Hippocampal formation (tissue), 2 donors: ENCODE measurements at regions not wholly inside any gene's neighbourhood (a gene's known extent, or its start where the extent isn't known, plus 50 kb on each side); places are given as distances from the start of the nearest gene placed in this dataset.
"Not testable (repeated sequence)": the region's sequence is repeated elsewhere in the genome, so short reads cannot be mapped to it uniquely, and the experiment has no call there.

Experiments
- DNase-seq, 2 donors: peaks; one replicate each; lab custom pipeline; 2025; lab: John Stamatoyannopoulos, UW

DNA sequence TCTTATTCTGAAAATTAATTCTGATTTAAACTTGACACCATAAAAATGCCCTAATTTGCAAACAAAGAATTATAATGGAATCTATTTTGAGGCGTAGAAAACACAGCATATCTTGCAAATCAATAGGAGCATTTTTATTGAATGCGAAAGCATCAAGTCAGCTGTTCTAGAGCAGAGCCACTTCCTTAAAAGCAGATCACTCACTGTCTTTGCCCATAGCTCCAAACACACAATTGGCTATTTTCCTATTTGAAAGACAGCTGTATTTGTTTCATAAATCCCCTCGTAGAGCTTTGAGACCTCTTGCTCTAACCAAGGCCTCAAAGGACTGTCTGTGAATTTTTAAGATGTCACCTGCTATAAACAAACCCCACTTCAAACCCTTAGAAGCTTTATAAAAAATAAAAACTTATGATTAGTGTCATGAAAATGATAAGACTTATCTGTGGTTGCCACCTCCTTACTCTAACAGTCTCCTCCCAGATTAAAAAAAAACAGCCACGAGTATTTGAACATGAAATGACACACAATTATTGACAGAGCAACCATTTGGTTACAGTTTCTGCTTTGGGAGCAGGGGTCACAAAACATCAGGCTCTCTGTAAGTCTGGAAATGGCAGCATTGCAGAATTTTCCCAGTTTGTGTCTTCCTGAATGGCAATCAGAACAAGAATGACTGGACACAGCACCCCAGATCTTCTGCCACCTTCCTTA lies 75.6 kb upstream of the RASEF start:
- DNase-seq: no peak

DNA sequence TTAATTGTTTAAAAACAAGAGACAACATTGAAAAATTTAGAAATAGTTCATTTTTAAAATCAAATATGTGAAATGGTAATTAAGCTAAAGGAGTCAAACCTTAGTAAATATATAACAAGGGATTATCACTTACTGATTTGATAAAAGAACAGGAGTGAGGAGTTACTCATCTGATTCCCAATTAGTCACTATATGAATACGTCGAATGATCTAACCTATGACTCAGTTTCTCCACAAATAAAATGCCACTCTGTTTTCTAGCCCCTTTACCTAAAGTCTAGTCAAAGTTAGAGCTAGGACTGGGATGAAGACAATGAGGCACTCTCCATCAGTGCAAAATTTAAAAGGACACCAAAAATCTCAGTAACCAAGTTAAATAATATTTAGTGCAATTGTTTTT lies 70.4 kb upstream of the RASEF start:
- DNase-seq: no peak

DNA sequence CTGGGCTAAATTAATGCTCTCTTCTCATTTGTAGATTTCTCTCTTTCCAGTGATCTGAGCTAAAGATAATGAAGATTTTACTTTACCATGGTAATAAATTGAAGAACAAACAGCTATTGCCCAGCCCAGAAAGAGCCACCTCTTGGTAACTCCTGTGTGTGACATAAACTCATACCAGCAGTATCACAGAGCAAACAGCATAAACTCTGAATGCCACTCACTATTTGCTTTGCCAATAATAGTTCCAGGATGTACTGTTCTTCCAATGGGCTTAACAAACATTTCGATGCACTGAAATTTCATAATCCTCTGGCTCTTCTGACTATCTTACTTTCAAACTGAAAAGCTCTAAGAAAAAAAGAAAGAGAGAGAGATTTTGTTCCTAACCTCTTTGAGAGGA lies 69.8 kb upstream of the RASEF start:
- no peak for DNase-seq

- no peak for DNase-seq
Measured at GRCh38 chr9:83130541-83130940, 67.6 kb upstream of the RASEF start.

DNA sequence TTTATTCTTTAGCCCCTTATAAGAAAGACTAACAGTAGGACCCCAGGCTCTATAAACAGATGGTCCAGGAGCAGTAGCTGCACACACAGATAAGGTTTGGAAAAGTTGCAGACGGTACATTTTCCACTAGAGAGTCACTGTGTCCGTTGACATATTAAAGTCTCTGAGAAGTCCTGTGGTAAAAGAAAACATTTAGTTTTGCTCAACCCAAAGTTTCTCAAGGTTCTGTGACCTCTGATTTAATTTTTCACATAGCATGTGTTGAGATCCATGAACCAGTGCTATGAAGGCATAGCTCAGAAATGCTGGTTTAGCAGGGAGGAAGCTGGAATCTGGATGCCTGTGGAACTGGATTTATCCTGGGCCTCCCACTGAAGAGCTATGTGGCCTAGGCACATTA lies 62.7 kb upstream of the RASEF start:
- DNase-seq: no peak

GRCh38 chr9:83119873-83120272 lies 56.9 kb upstream of the RASEF start:
- no peak for DNase-seq

- no peak for DNase-seq
Measured at GRCh38 chr9:83116026-83116425, 53.1 kb upstream of the RASEF start.

DNA sequence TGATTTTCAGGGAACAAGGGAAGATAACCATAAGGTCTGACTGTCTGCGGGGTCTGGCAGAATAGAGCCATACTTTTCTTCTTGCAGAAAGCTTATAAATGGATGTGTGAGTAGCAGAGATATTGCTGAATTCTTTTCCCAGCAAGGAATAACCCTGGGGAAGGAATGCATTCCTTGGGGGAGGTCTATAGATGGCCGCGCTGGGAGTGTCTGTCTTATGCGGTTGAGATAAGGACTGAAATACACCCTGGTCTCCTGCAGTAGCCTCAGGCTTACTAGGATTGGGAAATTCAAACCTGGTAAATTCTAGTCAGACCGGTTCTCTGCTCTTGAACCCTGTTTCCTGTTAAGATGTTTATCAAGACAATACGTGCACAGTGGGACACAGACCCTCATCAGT lies 50.5 kb upstream of the RASEF start:
- DNase-seq: not testable (repeated sequence)
